Ovary (tissue), 3 donors: ENCODE measurements at regions not wholly inside any gene's neighbourhood (a gene's known extent, or its start where the extent isn't known, plus 50 kb on each side); places are given as distances from the start of the nearest gene placed in this dataset.

ENCODE experiments used
- POLR2A ChIP-seq: fragments of 450-650 bp; IDR thresholded peaks from one replicate; pipeline ENCODE4 v1.6.1; 2017; ENCODE audit warnings: antibody characterized with exemption, mild to moderate bottlenecking, moderate library complexity
- TF ChIP-seq, protein P1 (sequence below), 3 donors: fragments of 450-650 bp in 2 of 3; fragments of 200-600 bp in 1 of 3; IDR thresholded peaks; one replicate each; pipeline versions ENCODE4 v1.5.1 to v1.8.0; 2016 to 2022; ENCODE audit warnings: antibody characterized with exemption in 3 of 3, mild to moderate bottlenecking in 1 of 3
- donor health status: DM: no; HTN: no; CAD: no.

DNA sequence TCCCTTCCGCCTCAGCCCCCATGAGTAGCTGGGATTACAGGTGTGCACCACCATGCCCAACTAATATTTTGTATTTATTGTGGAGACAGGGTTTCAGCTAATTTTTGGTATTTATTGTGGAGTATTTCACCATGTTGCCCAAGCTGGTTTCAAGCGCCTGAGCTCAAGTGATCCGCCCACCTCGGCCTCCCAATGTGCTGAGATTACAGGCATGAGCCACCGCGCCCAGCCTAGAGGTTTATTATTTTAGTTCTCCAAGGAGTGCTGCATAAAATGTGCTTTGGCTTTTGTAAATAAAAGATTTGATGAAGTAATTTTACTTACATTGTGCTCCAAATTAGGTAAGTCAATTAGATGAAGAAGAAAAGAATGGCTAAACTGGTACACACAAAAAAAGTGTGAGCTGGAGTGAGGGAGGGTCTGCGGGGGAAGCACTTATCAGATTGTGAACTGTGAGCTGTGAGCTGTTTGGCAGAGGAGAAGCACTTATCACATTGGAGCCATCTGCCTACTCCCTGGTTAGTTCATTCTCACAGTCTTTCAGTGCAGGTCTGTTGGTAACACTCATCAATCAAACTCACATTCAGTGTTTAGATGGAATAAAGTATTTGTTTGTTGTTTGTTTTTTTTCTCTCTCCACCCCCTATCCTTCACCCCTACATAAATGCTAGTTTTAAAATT, 398.0 kb downstream of the EPHA7 start:
- TF ChIP-seq, protein P1, sequence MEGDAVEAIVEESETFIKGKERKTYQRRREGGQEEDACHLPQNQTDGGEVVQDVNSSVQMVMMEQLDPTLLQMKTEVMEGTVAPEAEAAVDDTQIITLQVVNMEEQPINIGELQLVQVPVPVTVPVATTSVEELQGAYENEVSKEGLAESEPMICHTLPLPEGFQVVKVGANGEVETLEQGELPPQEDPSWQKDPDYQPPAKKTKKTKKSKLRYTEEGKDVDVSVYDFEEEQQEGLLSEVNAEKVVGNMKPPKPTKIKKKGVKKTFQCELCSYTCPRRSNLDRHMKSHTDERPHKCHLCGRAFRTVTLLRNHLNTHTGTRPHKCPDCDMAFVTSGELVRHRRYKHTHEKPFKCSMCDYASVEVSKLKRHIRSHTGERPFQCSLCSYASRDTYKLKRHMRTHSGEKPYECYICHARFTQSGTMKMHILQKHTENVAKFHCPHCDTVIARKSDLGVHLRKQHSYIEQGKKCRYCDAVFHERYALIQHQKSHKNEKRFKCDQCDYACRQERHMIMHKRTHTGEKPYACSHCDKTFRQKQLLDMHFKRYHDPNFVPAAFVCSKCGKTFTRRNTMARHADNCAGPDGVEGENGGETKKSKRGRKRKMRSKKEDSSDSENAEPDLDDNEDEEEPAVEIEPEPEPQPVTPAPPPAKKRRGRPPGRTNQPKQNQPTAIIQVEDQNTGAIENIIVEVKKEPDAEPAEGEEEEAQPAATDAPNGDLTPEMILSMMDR (IDR thresholded peaks at IDR 0.05) = no peak
- TF ChIP-seq POLR2A = no peak
